Spleen (tissue), 11 donors: ENCODE measurements at regions not wholly inside any gene's neighbourhood (a gene's known extent, or its start where the extent isn't known, plus 50 kb on each side); places are given as distances from the start of the nearest gene placed in this dataset.

Experiments used
- DNase-seq: peaks from one replicate; pipeline ENCODE4 v3.0.0-alpha.2; 2020
- H3K27ac ChIP-seq, 8 donors: fragments of 200-600 bp; sonication (generic) in 7 of 8; 1 replicate in 4 of 8; 2 replicates in 4 of 8; pipeline versions ENCODE4 v1.5.0 to v1.8.0; 2016 to 2021; ENCODE audit warnings: inconsistent platforms in 4 of 8, mild to moderate bottlenecking in 4 of 8, moderate library complexity in 1 of 8
- H3K27me3 ChIP-seq, 7 donors: fragments of 200-600 bp; sonication (generic) in 6 of 7; replicated peaks in 1 of 7; 1 replicate in 4 of 7; 2 replicates in 3 of 7; pipeline versions ENCODE4 v1.5.0 to v1.8.0; 2016 to 2021; ENCODE audit warnings: inconsistent platforms in 3 of 7, mild to moderate bottlenecking in 1 of 7
- H3K36me3 ChIP-seq, 6 donors: fragments of 200-600 bp; sonication (generic) in 5 of 6; 1 replicate in 4 of 6; 2 replicates in 2 of 6; pipeline versions ENCODE4 v1.5.0 to v1.8.0; 2016 to 2021; ENCODE audit warnings: inconsistent platforms in 2 of 6
- H3K4me1 ChIP-seq, 6 donors: fragments of 200-600 bp; sonication (generic) in 5 of 6; 1 replicate in 3 of 6; 2 replicates in 3 of 6; pipeline versions ENCODE4 v1.5.0 to v1.8.0; 2016 to 2021; ENCODE audit warnings: inconsistent platforms in 3 of 6
- H3K4me3 ChIP-seq, 8 donors: fragments of 200-600 bp; sonication (generic) in 7 of 8; 1 replicate in 4 of 8; 2 replicates in 4 of 8; pipeline versions ENCODE4 v1.5.0 to v1.8.0; 2016 to 2021; ENCODE audit warnings: inconsistent platforms in 4 of 8, mild to moderate bottlenecking in 4 of 8, moderate library complexity in 2 of 8
- H3K9me3 ChIP-seq, 8 donors: fragments of 200-600 bp; sonication (generic) in 7 of 8; 1 replicate in 4 of 8; 2 replicates in 4 of 8; pipeline versions ENCODE4 v1.5.0 to v1.8.0; 2016 to 2021; ENCODE audit warnings: inconsistent platforms in 4 of 8
- POLR2A ChIP-seq, 3 donors: fragments of 450-650 bp; IDR thresholded peaks; one replicate each; pipeline ENCODE4 v1.5.1; 2017; ENCODE audit warnings: antibody characterized with exemption in 3 of 3, mild to moderate bottlenecking in 1 of 3
- POLR2AphosphoS5 ChIP-seq, 3 donors: sonication (generic); formaldehyde crosslinking; IDR thresholded peaks; one replicate each; pipeline ENCODE4 v1.5.1; 2017; ENCODE audit warnings: antibody characterized with exemption in 3 of 3
- WGBS, 5 donors: extraction: QIAGEN DNeasy Blood & Tissue Kit in 3 of 5; methylation state at CpG; one replicate each; pipeline versions ENCODE4 v1.1.5 to v1.1.7; 2013 to 2018; 5-methylcytosine and 5-hydroxymethylcytosine counted together
- intact Hi-C: fragments of 100-400 bp; cut with DNase I; formaldehyde crosslinking; loops from one replicate; pipeline ENCODE4 v1.15.0; 2023; ENCODE audit warnings: low total_unique reads
- TF ChIP-seq, protein P1 (sequence below), 11 experiments: fragments of 200-600 bp in 7 of 11; fragments of 450-650 bp in 4 of 11; sonication (generic) in 4 of 11; IDR thresholded peaks in 8 of 11; conservative IDR thresholded peaks in 3 of 11; 1 replicate in 7 of 11; 2 replicates in 4 of 11; pipeline versions ENCODE4 v1.4.0 to v1.8.0; 2016 to 2021; ENCODE audit warnings: antibody characterized with exemption in 11 of 11, inconsistent platforms in 4 of 11, mild to moderate bottlenecking in 1 of 11
- donor health status: healthy with polysubstance abuse.
- donor health status: DM: no; HTN: no; CAD: no; lungs with moderate emphysema.
- donor health status: DM: no; HTN: no; CAD: no.
- donor health status: Bipolar disorder and iron deficiency.
- donor health status: healthy.
- donor health status: DM: no; HTN: no; CAD: no.
- donor health status: DM: yes; HTN: yes; CAD: no.

- no peak overlapping the region for H3K27ac ChIP-seq
- WGBS, 5 donors = 68 to 81% (median 78%) methylated on average over 2 of the region's 2 CpGs
- no peak for DNase-seq
- H3K4me1 ChIP-seq = no peaks in the 10 kb centered on the region
- H3K4me3 ChIP-seq = no peak overlapping the region
- TF ChIP-seq, protein P1, sequence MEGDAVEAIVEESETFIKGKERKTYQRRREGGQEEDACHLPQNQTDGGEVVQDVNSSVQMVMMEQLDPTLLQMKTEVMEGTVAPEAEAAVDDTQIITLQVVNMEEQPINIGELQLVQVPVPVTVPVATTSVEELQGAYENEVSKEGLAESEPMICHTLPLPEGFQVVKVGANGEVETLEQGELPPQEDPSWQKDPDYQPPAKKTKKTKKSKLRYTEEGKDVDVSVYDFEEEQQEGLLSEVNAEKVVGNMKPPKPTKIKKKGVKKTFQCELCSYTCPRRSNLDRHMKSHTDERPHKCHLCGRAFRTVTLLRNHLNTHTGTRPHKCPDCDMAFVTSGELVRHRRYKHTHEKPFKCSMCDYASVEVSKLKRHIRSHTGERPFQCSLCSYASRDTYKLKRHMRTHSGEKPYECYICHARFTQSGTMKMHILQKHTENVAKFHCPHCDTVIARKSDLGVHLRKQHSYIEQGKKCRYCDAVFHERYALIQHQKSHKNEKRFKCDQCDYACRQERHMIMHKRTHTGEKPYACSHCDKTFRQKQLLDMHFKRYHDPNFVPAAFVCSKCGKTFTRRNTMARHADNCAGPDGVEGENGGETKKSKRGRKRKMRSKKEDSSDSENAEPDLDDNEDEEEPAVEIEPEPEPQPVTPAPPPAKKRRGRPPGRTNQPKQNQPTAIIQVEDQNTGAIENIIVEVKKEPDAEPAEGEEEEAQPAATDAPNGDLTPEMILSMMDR (IDR thresholded peaks at IDR 0.05 in 8 of 11, conservative IDR thresholded peaks at IDR 0.05 in 3 of 11) = no peak
- TF ChIP-seq POLR2A (IDR thresholded peaks at IDR 0.05) (no peak), POLR2AphosphoS5 (IDR thresholded peaks at IDR 0.05) (no peak)
- H3K27me3 ChIP-seq = no peaks in the 10 kb centered on the region
- intact Hi-C loops = no loop called here
- peaks cover 0 to 8% (median 0%) of the 10 kb centered on the region in 8 donors for H3K9me3 ChIP-seq
- no peaks in the 10 kb centered on the region for H3K36me3 ChIP-seq
Observed at GRCh38 chr6:121967631-121968030, 431.8 kb upstream of the HSF2 start.

DNA sequence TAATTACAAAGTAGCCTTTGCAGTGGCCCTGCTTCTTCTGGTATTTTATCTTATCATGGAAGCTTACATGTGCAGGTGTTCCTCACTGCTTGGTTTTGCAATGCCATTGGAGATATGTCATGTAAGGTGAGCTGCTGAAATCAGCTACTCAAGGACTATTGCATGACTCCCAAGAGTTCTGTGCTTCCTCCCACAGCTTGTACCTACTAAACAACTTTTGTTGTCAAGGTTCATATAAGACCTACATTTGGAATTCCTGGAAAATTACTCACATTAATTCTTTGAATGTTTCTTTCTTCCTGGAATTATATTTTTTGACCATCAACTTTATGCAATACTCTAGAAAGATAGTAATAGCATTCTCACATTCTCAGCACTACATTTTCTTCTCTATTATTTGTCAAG, 427.5 kb upstream of the HSF2 start:
- Histone ChIP-seq H3K36me3 (no peaks in the 10 kb centered on the region), H3K27me3 (no peaks in the 10 kb centered on the region), H3K27ac (no peak overlapping the region), H3K9me3 (peaks cover 0 to 14% (median 2%) of the 10 kb centered on the region in 8 donors), H3K4me1 (no peaks in the 10 kb centered on the region), H3K4me3 (no peak overlapping the region)
- intact Hi-C loops = no loop called here
- TF ChIP-seq, protein P1 (IDR thresholded peaks at IDR 0.05 in 8 of 11, conservative IDR thresholded peaks at IDR 0.05 in 3 of 11) = no peak
- no peak for TF ChIP-seq POLR2AphosphoS5 (IDR thresholded peaks at IDR 0.05)
- TF ChIP-seq POLR2A (IDR thresholded peaks at IDR 0.05) = no peak
- DNase-seq = no peak

GRCh38 chr6:121984956-121985355, 414.5 kb upstream of the HSF2 start:
- no peak overlapping the region for H3K27ac ChIP-seq
- TF ChIP-seq POLR2AphosphoS5 (IDR thresholded peaks at IDR 0.05) (no peak), POLR2A (IDR thresholded peaks at IDR 0.05) (no peak)
- TF ChIP-seq, protein P1 (IDR thresholded peaks at IDR 0.05 in 8 of 11, conservative IDR thresholded peaks at IDR 0.05 in 3 of 11) = no peak
- H3K4me3 ChIP-seq = no peak overlapping the region
- H3K4me1 ChIP-seq = no peaks in the 10 kb centered on the region
- intact Hi-C loops = no loop called here
- H3K27me3 ChIP-seq = no peaks in the 10 kb centered on the region
- 76 to 100% (median 88%) methylated on average over 1 to 3 of the region's 3 CpGs for WGBS, 5 donors
- no peaks in the 10 kb centered on the region for H3K36me3 ChIP-seq
- no peak for DNase-seq
- H3K9me3 ChIP-seq = peaks cover 0 to 12% (median 0%) of the 10 kb centered on the region in 8 donors

GRCh38 chr6:121993362-121993761, 406.1 kb upstream of the HSF2 start:
- TF ChIP-seq POLR2AphosphoS5 (IDR thresholded peaks at IDR 0.05) = no peak
- TF ChIP-seq, protein P1 (IDR thresholded peaks at IDR 0.05 in 8 of 11, conservative IDR thresholded peaks at IDR 0.05 in 3 of 11) = no peak
- TF ChIP-seq POLR2A (IDR thresholded peaks at IDR 0.05) = no peak
- H3K27me3 ChIP-seq = no peaks in the 10 kb centered on the region
- H3K9me3 ChIP-seq = peaks cover 0 to 9% (median 4%) of the 10 kb centered on the region in 8 donors
- H3K27ac ChIP-seq = no peak overlapping the region
- H3K36me3 ChIP-seq = no peaks in the 10 kb centered on the region
- intact Hi-C loops = no loop called here
- DNase-seq = no peak
- no peaks in the 10 kb centered on the region for H3K4me1 ChIP-seq
- H3K4me3 ChIP-seq = no peak overlapping the region
- 64 to 88% (median 75%) methylated on average over 6 of the region's 6 CpGs for WGBS, 5 donors
